HG02938 (cell line): ENCODE measurements at regions not wholly inside any gene's neighbourhood (a gene's known extent, or its start where the extent isn't known, plus 50 kb on each side); places are given as distances from the start of the nearest gene placed in this dataset.
"Not testable (repeated sequence)": the region's sequence is repeated elsewhere in the genome, so short reads cannot be mapped to it uniquely, and the experiment has no call there.

Experiments
- ATAC-seq: cut with Tn5 transposase; IDR thresholded peaks from one replicate; pipeline ENCODE4 v1.9.1; 2021; ENCODE audit warnings: mild to moderate bottlenecking, moderate library complexity; ENCODE audit not compliant: unreplicated experiment

- no peak for ATAC-seq
Measured at GRCh38 chr3:152621006-152621868, 213.7 kb upstream of the P2RY1 start.

- no peak for ATAC-seq
Measured at GRCh38 chr3:152621967-152622810, 212.7 kb upstream of the P2RY1 start.

- no peak for ATAC-seq
Measured at GRCh38 chr3:152622811-152623167, 212.1 kb upstream of the P2RY1 start.

- ATAC-seq = no peak
Measured at GRCh38 chr3:152623286-152623911, 211.5 kb upstream of the P2RY1 start.

- no peak for ATAC-seq
Measured at GRCh38 chr3:152626226-152626625, 208.7 kb upstream of the P2RY1 start.

GRCh38 chr3:152628496-152628895 lies 206.4 kb upstream of the P2RY1 start:
- ATAC-seq = no peak

- no peak for ATAC-seq
Measured at GRCh38 chr3:152629363-152630122, 205.4 kb upstream of the P2RY1 start.

- ATAC-seq = no peak
Measured at GRCh38 chr3:152635389-152635788, 199.5 kb upstream of the P2RY1 start.

- no peak for ATAC-seq
Measured at GRCh38 chr3:152636651-152637050, 198.3 kb upstream of the P2RY1 start.

GRCh38 chr3:152638214-152638613 lies 196.7 kb upstream of the P2RY1 start:
- no peak for ATAC-seq

- ATAC-seq = no peak
Measured at GRCh38 chr3:152638707-152639450, 196.1 kb upstream of the P2RY1 start.

GRCh38 chr3:152641198-152641597 lies 193.7 kb upstream of the P2RY1 start:
- ATAC-seq = no peak

- ATAC-seq = no peak
Measured at GRCh38 chr3:152642658-152643057, 192.3 kb upstream of the P2RY1 start.

GRCh38 chr3:152644478-152644877 lies 190.5 kb upstream of the P2RY1 start:
- ATAC-seq = no peak

- no peak for ATAC-seq
Measured at GRCh38 chr3:152646004-152646403, 188.9 kb upstream of the P2RY1 start.

- no peak for ATAC-seq
Measured at GRCh38 chr3:152650177-152650576, 184.8 kb upstream of the P2RY1 start.

- not testable (repeated sequence) for ATAC-seq
Measured at GRCh38 chr3:152650923-152651322, 184.0 kb upstream of the P2RY1 start.

GRCh38 chr3:152656214-152656971 lies 178.5 kb upstream of the P2RY1 start:
- ATAC-seq = no peak

- no peak for ATAC-seq
Measured at GRCh38 chr3:152656972-152657355, 178.0 kb upstream of the P2RY1 start.
